H9 (cell line): ENCODE measurements at regions not wholly inside any gene's neighbourhood (a gene's known extent, or its start where the extent isn't known, plus 50 kb on each side); places are given as distances from the start of the nearest gene placed in this dataset.

Experiments used
- DNase-seq: peaks from one replicate; pipeline ENCODE4 v3.0.0-alpha.2; 2017
- H2AFZ ChIP-seq: one replicate; pipeline ENCODE4 v1.6.1; 2013; ENCODE audit warnings: mild to moderate bottlenecking, low read length, control low read depth, moderate library complexity
- H2AK5ac ChIP-seq: 2 replicates; pipeline ENCODE4 v1.6.1; 2013; ENCODE audit warnings: low read length, control low read depth, mixed read lengths; ENCODE audit not compliant: insufficient read length
- H2BK120ac ChIP-seq: one replicate; pipeline ENCODE4 v1.6.1; 2013; ENCODE audit warnings: low read depth, mild to moderate bottlenecking, low read length, control low read depth, inconsistent platforms; ENCODE audit not compliant: poor library complexity, severe bottlenecking
- H2BK12ac ChIP-seq: 2 replicates; pipeline ENCODE4 v1.6.1; 2013; ENCODE audit warnings: low read length, control low read depth, mixed read lengths, low read depth; ENCODE audit not compliant: insufficient read length
- H2BK15ac ChIP-seq: 2 replicates; pipeline ENCODE4 v1.6.1; 2013; ENCODE audit warnings: low read depth, low read length, control low read depth
- H2BK20ac ChIP-seq: one replicate; pipeline ENCODE4 v1.6.1; 2013; ENCODE audit warnings: low read depth, mild to moderate bottlenecking, low read length, control low read depth, inconsistent platforms; ENCODE audit not compliant: poor library complexity, severe bottlenecking
- H2BK5ac ChIP-seq: 2 replicates; pipeline ENCODE4 v1.6.1; 2013; ENCODE audit warnings: low read length, control low read depth, mixed read lengths; ENCODE audit not compliant: insufficient read length
- H3K14ac ChIP-seq: 2 replicates; pipeline ENCODE4 v1.6.1; 2013; ENCODE audit warnings: low read length, control low read depth; ENCODE audit not compliant: insufficient read depth
- H3K18ac ChIP-seq: 2 replicates; pipeline ENCODE4 v1.6.1; 2013; ENCODE audit warnings: low read depth, mild to moderate bottlenecking, mixed read lengths, low read length, control low read depth; ENCODE audit not compliant: insufficient read length
- H3K23ac ChIP-seq: 2 replicates; pipeline ENCODE4 v1.6.1; 2013; ENCODE audit warnings: low read length, control low read depth, mixed read lengths, low read depth; ENCODE audit not compliant: insufficient read length
- H3K23me2 ChIP-seq: 2 replicates; pipeline ENCODE4 v1.6.1; 2013; ENCODE audit warnings: low read depth, mild to moderate bottlenecking, mixed read lengths, low read length, control low read depth; ENCODE audit not compliant: insufficient read length, poor library complexity, severe bottlenecking
- H3K27ac ChIP-seq: 2 replicates; pipeline ENCODE4 v1.5.1; 2013; ENCODE audit warnings: low read length, control low read depth, mixed read lengths, low read depth; ENCODE audit not compliant: insufficient read length
- H3K27me3 ChIP-seq: 2 replicates; pipeline ENCODE4 v1.6.1; 2013; ENCODE audit warnings: low read length, control low read depth, inconsistent platforms; ENCODE audit not compliant: insufficient read depth
- H3K4ac ChIP-seq: 2 replicates; pipeline ENCODE4 v1.6.1; 2013; ENCODE audit warnings: low read depth, mild to moderate bottlenecking, control low read depth, inconsistent platforms, low read length, moderate library complexity
- H3K4me1 ChIP-seq: 2 replicates; pipeline ENCODE4 v1.6.1; 2013; ENCODE audit warnings: low read length, control low read depth, inconsistent platforms; ENCODE audit not compliant: insufficient read depth
- H3K4me2 ChIP-seq: 2 replicates; pipeline ENCODE4 v1.6.1; 2013; ENCODE audit warnings: low read length, control low read depth, mixed read lengths; ENCODE audit not compliant: insufficient read length, insufficient read depth
- H3K56ac ChIP-seq: 2 replicates; pipeline ENCODE4 v1.6.1; 2013; ENCODE audit warnings: low read depth, mild to moderate bottlenecking, mixed read lengths, low read length, control low read depth; ENCODE audit not compliant: insufficient read length
- H3K79me1 ChIP-seq: 2 replicates; pipeline ENCODE4 v1.6.1; 2013; ENCODE audit warnings: low read depth, mild to moderate bottlenecking, moderate library complexity, low read length, control low read depth, inconsistent platforms; ENCODE audit not compliant: insufficient read depth, poor library complexity, severe bottlenecking
- H3K79me2 ChIP-seq: 2 replicates; pipeline ENCODE4 v1.6.1; 2013; ENCODE audit warnings: low read length, control low read depth, inconsistent platforms; ENCODE audit not compliant: insufficient read depth
- H3K9ac ChIP-seq: 2 replicates; pipeline ENCODE4 v1.6.1; 2013; ENCODE audit warnings: low read length, control low read depth, mixed read lengths; ENCODE audit not compliant: insufficient read length; ENCODE audit errors: extremely low read depth
- H3K9me3 ChIP-seq: one replicate; pipeline ENCODE4 v1.6.1; 2013; ENCODE audit warnings: low read depth, low read length, inconsistent platforms; ENCODE audit not compliant: control insufficient read depth
- H3T11ph ChIP-seq: one replicate; pipeline ENCODE4 v1.6.1; 2013; ENCODE audit warnings: mild to moderate bottlenecking, low read length, control low read depth, inconsistent platforms
- H4K20me1 ChIP-seq: one replicate; pipeline ENCODE4 v1.6.1; 2013; ENCODE audit not compliant: control insufficient read depth, insufficient read length, insufficient read depth
- H4K5ac ChIP-seq: 2 replicates; pipeline ENCODE4 v1.6.1; 2013; ENCODE audit warnings: low read depth, mild to moderate bottlenecking, mixed read lengths, low read length, control low read depth; ENCODE audit not compliant: insufficient read length
- H4K8ac ChIP-seq: replicated peaks from 2 replicates; pipeline ENCODE4 v1.6.1; 2013; ENCODE audit warnings: low read length, control low read depth, mixed read lengths, low read depth; ENCODE audit not compliant: insufficient read length
- H4K91ac ChIP-seq: 2 replicates; pipeline ENCODE4 v1.6.1; 2013; ENCODE audit warnings: low read depth, mild to moderate bottlenecking, moderate library complexity, mixed read lengths, low read length, control low read depth; ENCODE audit not compliant: insufficient read length
- H3K27ac Mint-ChIP-seq, 3 experiments: 2 replicates in 2 of 3; 3 replicates in 1 of 3; pipeline ENCODE4 v1.8.0; 2020 to 2021; ENCODE audit warnings: mixed read lengths in 3 of 3, mild to moderate bottlenecking in 1 of 3, moderate library complexity in 1 of 3
- H3K27me3 Mint-ChIP-seq: 2 replicates; pipeline ENCODE4 v1.8.0; 2021; ENCODE audit warnings: low read depth, mild to moderate bottlenecking, moderate library complexity, mixed read lengths
- H3K36me3 Mint-ChIP-seq, 3 experiments: 2 replicates in 2 of 3; 3 replicates in 1 of 3; pipeline ENCODE4 v1.8.0; 2020 to 2021; ENCODE audit warnings: low read depth in 3 of 3, mixed read lengths in 3 of 3; ENCODE audit not compliant: insufficient read depth in 1 of 3
- H3K4me1 Mint-ChIP-seq, 2 experiments: 2 replicates each; pipeline ENCODE4 v1.8.0; 2020; ENCODE audit warnings: mixed read lengths in 2 of 2
- H3K4me3 Mint-ChIP-seq, 2 experiments: 2 replicates in 1 of 2; 3 replicates in 1 of 2; pipeline ENCODE4 v1.8.0; 2020 to 2021; ENCODE audit warnings: mild to moderate bottlenecking in 2 of 2, mixed read lengths in 2 of 2, moderate library complexity in 1 of 2
- H3K9me3 Mint-ChIP-seq, 2 experiments: 2 replicates in 1 of 2; 3 replicates in 1 of 2; pipeline ENCODE4 v1.8.0; 2020; ENCODE audit warnings: mild to moderate bottlenecking in 2 of 2, mixed read lengths in 2 of 2, moderate library complexity in 1 of 2
- WGBS: extraction: QIAGEN DNeasy Blood & Tissue Kit; methylation state at CpG from one replicate; pipeline ENCODE4 v1.1.7; 2013; ENCODE audit warnings: missing lambda C conversion rate, low lambda C conversion rate, mixed read lengths; ENCODE audit not compliant: insufficient read length; ENCODE audit errors: extremely low coverage; 5-methylcytosine and 5-hydroxymethylcytosine counted together
- TF ChIP-seq, protein P1 (sequence below): fragments of 200-600 bp; sonication (generic); conservative IDR thresholded peaks from 3 replicates; pipeline ENCODE4 v1.8.0; 2021; ENCODE audit warnings: antibody characterized with exemption, mild to moderate bottlenecking

DNA sequence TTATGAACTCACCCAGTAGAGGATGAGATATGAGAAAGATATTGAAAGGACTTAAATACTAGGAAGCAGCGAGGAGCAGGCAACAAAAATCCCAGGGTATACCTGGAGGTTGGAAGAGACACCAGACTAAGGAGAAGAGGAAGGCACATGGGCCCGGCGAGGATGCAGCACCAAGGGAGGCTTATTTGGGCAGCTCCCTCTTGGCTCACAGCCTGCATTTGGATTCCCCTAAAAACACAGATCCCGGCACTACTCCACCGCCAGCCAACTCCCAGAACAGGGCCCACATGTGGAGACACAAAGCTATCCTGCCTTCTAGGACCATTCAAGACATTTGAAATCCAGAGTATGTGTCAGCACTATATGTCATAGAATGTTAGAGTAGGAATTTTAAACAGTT, 199.8 kb upstream of the FBXL7 start:
- Mint-ChIP-seq H3K27ac (no peak overlapping the region), H3K27me3 (peaks cover 1% of the 10 kb centered on the region; the same call in 1 of the 2 replicates), H3K4me1 (no peaks in the 10 kb centered on the region), H3K4me3 (no peak overlapping the region), H3K36me3 (no peaks in the 10 kb centered on the region), H3K9me3 (no peaks in the 10 kb centered on the region)
- Histone ChIP-seq H2AK5ac (no peak overlapping the region), H2BK12ac (no peak overlapping the region), H3K56ac (no peak overlapping the region), H4K91ac (no peak overlapping the region), H3K23ac (no peak overlapping the region), H3K4me2 (no peak overlapping the region), H2BK5ac (no peak overlapping the region), H2BK15ac (no peak overlapping the region), H4K8ac (no peak overlapping the region), H3K79me1 (no peaks in the 10 kb centered on the region), H3K18ac (no peak overlapping the region), H3K9ac (no peak overlapping the region), H3K23me2 (no peaks in the 10 kb centered on the region), H3T11ph (no peak overlapping the region), H2AFZ (no peak overlapping the region), H4K20me1 (no peaks in the 10 kb centered on the region), H3K27ac (no peak overlapping the region), H4K5ac (no peak overlapping the region), H3K79me2 (no peaks in the 10 kb centered on the region), H2BK20ac (no peak overlapping the region), H3K14ac (no peak overlapping the region), H3K9me3 (no peaks in the 10 kb centered on the region), H2BK120ac (no peak overlapping the region), H3K4ac (no peak overlapping the region), H3K27me3 (no peaks in the 10 kb centered on the region), H3K4me1 (no peaks in the 10 kb centered on the region)
- TF ChIP-seq, protein P1, sequence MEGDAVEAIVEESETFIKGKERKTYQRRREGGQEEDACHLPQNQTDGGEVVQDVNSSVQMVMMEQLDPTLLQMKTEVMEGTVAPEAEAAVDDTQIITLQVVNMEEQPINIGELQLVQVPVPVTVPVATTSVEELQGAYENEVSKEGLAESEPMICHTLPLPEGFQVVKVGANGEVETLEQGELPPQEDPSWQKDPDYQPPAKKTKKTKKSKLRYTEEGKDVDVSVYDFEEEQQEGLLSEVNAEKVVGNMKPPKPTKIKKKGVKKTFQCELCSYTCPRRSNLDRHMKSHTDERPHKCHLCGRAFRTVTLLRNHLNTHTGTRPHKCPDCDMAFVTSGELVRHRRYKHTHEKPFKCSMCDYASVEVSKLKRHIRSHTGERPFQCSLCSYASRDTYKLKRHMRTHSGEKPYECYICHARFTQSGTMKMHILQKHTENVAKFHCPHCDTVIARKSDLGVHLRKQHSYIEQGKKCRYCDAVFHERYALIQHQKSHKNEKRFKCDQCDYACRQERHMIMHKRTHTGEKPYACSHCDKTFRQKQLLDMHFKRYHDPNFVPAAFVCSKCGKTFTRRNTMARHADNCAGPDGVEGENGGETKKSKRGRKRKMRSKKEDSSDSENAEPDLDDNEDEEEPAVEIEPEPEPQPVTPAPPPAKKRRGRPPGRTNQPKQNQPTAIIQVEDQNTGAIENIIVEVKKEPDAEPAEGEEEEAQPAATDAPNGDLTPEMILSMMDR: no peak
- WGBS: no CpG with 5 or more reads among the region's 5 CpGs
- no peak for DNase-seq
